HFFc6 (cell line): ENCODE measurements at regions not wholly inside any gene's neighbourhood (a gene's known extent, or its start where the extent isn't known, plus 50 kb on each side); places are given as distances from the start of the nearest gene placed in this dataset.

Experiments
- DNase-seq: peaks from one replicate; pipeline ENCODE4 v3.0.0-alpha.2; 2018
- H3K27ac Mint-ChIP-seq: 2 replicates; pipeline ENCODE4 v1.8.0; 2020; ENCODE audit warnings: mild to moderate bottlenecking, mixed read lengths
- H3K27me3 Mint-ChIP-seq: 2 replicates; pipeline ENCODE4 v1.8.0; 2021; ENCODE audit warnings: mild to moderate bottlenecking, moderate library complexity, mixed read lengths; ENCODE audit not compliant: insufficient read depth
- H3K36me3 Mint-ChIP-seq: 2 replicates; pipeline ENCODE4 v1.8.0; 2021; ENCODE audit warnings: low read depth, mixed read lengths
- H3K4me1 Mint-ChIP-seq: 2 replicates; pipeline ENCODE4 v1.8.0; 2020; ENCODE audit warnings: low read depth, mixed read lengths
- H3K4me3 Mint-ChIP-seq: 2 replicates; pipeline ENCODE4 v1.8.0; 2020; ENCODE audit warnings: mild to moderate bottlenecking, moderate library complexity, mixed read lengths
- H3K9me3 Mint-ChIP-seq: 2 replicates; pipeline ENCODE4 v1.8.0; 2020; ENCODE audit warnings: mild to moderate bottlenecking, mixed read lengths
- TF ChIP-seq, protein P1 (sequence below): fragments of 200-600 bp; sonication (generic); IDR thresholded peaks from 2 replicates; pipeline ENCODE4 v1.5.0; 2021; ENCODE audit warnings: antibody characterized with exemption, mild to moderate bottlenecking

- Mint-ChIP-seq H3K27ac (peak overlapping the region; percentile 72; the same call in 1 of the 2 replicates), H3K4me1 (peaks cover 62% of the 10 kb centered on the region), H3K36me3 (no peaks in the 10 kb centered on the region), H3K27me3 (peaks cover 2% of the 10 kb centered on the region), H3K9me3 (no peaks in the 10 kb centered on the region), H3K4me3 (no peak overlapping the region)
- peak; percentile 36 for DNase-seq
- TF ChIP-seq, protein P1, sequence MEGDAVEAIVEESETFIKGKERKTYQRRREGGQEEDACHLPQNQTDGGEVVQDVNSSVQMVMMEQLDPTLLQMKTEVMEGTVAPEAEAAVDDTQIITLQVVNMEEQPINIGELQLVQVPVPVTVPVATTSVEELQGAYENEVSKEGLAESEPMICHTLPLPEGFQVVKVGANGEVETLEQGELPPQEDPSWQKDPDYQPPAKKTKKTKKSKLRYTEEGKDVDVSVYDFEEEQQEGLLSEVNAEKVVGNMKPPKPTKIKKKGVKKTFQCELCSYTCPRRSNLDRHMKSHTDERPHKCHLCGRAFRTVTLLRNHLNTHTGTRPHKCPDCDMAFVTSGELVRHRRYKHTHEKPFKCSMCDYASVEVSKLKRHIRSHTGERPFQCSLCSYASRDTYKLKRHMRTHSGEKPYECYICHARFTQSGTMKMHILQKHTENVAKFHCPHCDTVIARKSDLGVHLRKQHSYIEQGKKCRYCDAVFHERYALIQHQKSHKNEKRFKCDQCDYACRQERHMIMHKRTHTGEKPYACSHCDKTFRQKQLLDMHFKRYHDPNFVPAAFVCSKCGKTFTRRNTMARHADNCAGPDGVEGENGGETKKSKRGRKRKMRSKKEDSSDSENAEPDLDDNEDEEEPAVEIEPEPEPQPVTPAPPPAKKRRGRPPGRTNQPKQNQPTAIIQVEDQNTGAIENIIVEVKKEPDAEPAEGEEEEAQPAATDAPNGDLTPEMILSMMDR: no peak
Measured at GRCh38 chr20:17871181-17871580, 97.4 kb downstream of the SNX5 start.

- no peak for DNase-seq
- H3K27ac Mint-ChIP-seq: peak overlapping the region; percentile 26; the same call in 1 of the 2 replicates
- no peak overlapping the region for H3K4me3 Mint-ChIP-seq
- peaks cover 56% of the 10 kb centered on the region for H3K4me1 Mint-ChIP-seq
- no peaks in the 10 kb centered on the region for H3K36me3 Mint-ChIP-seq
- H3K27me3 Mint-ChIP-seq: no peaks in the 10 kb centered on the region; the same call in none of the 2 replicates
- no peaks in the 10 kb centered on the region for H3K9me3 Mint-ChIP-seq
- TF ChIP-seq, protein P1: no peak
Measured at GRCh38 chr20:17870086-17870740, 98.4 kb downstream of the SNX5 start.

DNA sequence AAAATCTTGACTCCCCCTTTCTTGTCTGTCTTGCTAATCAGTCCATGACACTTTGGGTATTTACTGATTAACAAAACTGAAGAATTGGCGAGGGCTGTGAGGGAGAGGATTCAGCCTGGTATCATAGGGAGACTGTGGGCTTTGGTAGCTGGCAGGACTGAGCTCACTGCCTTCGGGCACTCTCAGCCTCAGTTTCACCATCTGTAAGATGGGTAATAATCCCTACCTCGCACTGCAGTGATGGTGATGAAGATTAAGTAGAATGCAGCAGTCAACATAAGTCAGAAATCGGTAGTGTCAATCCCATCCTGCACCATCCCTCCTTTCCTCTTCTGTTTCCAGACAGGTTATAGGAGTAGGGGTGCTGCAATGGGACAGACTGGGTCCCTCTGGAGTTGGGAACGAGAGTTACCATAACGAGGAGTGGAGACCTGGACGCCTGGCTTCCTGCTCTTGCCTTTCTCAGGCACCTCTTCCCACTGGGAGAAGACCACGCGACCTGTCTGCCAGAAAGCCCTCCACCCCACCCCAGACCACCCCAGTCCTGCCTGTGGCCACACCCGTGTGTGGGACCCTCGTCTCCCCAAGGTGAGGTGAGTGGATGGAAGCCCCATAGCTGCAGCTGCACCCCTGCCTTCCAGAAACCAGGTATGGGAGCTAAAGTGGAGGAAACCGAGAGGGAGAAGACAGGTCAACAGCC, 99.1 kb downstream of the SNX5 start:
- Mint-ChIP-seq H3K4me3 (no peak overlapping the region), H3K27ac (no peak overlapping the region)

GRCh38 chr20:17868700-17869231, 99.8 kb downstream of the SNX5 start:
- peaks cover 45% of the 10 kb centered on the region for H3K4me1 Mint-ChIP-seq
- no peak overlapping the region for H3K27ac Mint-ChIP-seq
- no peak overlapping the region for H3K4me3 Mint-ChIP-seq
- H3K36me3 Mint-ChIP-seq: no peaks in the 10 kb centered on the region
- H3K9me3 Mint-ChIP-seq: no peaks in the 10 kb centered on the region
- DNase-seq: no peak
- TF ChIP-seq, protein P1: no peak
- no peaks in the 10 kb centered on the region; the same call in 1 of the 2 replicates for H3K27me3 Mint-ChIP-seq

More for the DNA sequence above, 99.1 kb downstream of the SNX5 start:
- DNase-seq: no peak
- Mint-ChIP-seq H3K4me1 (peaks cover 49% of the 10 kb centered on the region), H3K27me3 (no peaks in the 10 kb centered on the region; the same call in none of the 2 replicates), H3K9me3 (no peaks in the 10 kb centered on the region), H3K36me3 (no peaks in the 10 kb centered on the region)
- TF ChIP-seq, protein P1: no peak

GRCh38 chr20:17868151-17868550, 100.4 kb downstream of the SNX5 start:
- TF ChIP-seq, protein P1: no peak
- H3K9me3 Mint-ChIP-seq: no peaks in the 10 kb centered on the region
- H3K4me3 Mint-ChIP-seq: no peak overlapping the region
- no peaks in the 10 kb centered on the region for H3K36me3 Mint-ChIP-seq
- DNase-seq: no peak
- H3K4me1 Mint-ChIP-seq: peaks cover 44% of the 10 kb centered on the region
- H3K27me3 Mint-ChIP-seq: no peaks in the 10 kb centered on the region; the same call in 1 of the 2 replicates
- no peak overlapping the region for H3K27ac Mint-ChIP-seq
